ENCODE measurements at regions not wholly inside any gene's neighbourhood (a gene's known extent, or its start where the extent isn't known, plus 50 kb on each side); places are given as distances from the start of the nearest gene placed in this dataset.
A peak's percentile ranks its signal among the peaks of the same experiment; 100 is the strongest.

DNA sequence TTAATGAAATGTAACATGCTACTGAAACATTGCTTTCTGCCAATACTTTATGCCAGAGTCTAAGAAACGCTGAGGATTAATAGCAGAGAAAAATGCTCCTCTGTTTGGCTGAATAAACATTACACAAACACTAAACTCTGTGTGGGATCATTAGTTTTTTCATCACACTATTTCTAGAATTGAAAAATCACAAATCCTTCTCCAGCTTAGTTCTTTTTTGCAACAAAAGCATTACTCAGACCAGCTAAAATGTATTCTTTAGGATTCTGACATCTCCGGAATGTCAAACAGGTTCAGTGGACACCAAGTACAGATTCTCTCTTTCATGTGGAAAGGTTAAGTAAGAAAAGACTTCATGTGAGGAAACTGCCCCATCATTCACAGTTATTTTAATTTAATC lies 226.9 kb downstream of the SIM1 start:
- Histone ChIP-seq H3K27me3 (ENCODE audit: control insufficient read depth, insufficient read depth, low read length) (no peaks in the 10 kb centered on the region), H3K36me3 (ENCODE audit: control insufficient read depth, low read depth, low read length) (no peaks in the 10 kb centered on the region), H3K9ac (ENCODE audit: low read length) (no peak overlapping the region), H3K4me1 (ENCODE audit: control insufficient read depth, low read depth, low read length) (peaks cover 22% of the 10 kb centered on the region), H3K9me3 (ENCODE audit: control insufficient read depth, low read depth, low read length) (no peaks in the 10 kb centered on the region), H3K27ac (ENCODE audit: low read length) (no peak overlapping the region), H3K4me3 (ENCODE audit: low read length) (no peak overlapping the region)

DNA sequence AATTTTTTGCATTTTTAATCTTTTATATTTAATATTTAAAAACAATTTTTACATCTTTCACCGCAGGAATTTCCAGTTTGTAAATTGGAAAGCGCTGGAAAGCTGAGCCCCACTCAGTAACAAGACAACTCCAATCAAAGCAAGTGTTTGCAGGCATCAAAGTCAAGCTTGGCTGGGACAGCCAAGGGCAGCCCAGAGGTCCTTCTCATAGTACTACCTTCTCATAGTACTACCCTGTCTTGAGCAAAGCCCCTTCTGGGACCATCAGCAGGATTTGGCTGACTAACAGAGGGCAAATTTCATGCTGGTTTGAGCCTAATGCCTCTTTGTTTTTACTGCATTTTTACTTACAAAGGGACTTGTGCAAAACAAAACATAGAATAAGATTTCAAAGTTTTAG lies 228.3 kb downstream of the SIM1 start:
- H3K27ac ChIP-seq (ENCODE audit: low read length): no peak overlapping the region
- no peak overlapping the region for H3K4me3 ChIP-seq (ENCODE audit: low read length)
- no peaks in the 10 kb centered on the region for H3K36me3 ChIP-seq (ENCODE audit: control insufficient read depth, low read depth, low read length)
- H3K4me1 ChIP-seq (ENCODE audit: control insufficient read depth, low read depth, low read length): peaks cover 29% of the 10 kb centered on the region
- H3K27me3 ChIP-seq (ENCODE audit: control insufficient read depth, insufficient read depth, low read length): no peaks in the 10 kb centered on the region
- H3K9ac ChIP-seq (ENCODE audit: low read length): no peak overlapping the region
- no peaks in the 10 kb centered on the region for H3K9me3 ChIP-seq (ENCODE audit: control insufficient read depth, low read depth, low read length)

DNA sequence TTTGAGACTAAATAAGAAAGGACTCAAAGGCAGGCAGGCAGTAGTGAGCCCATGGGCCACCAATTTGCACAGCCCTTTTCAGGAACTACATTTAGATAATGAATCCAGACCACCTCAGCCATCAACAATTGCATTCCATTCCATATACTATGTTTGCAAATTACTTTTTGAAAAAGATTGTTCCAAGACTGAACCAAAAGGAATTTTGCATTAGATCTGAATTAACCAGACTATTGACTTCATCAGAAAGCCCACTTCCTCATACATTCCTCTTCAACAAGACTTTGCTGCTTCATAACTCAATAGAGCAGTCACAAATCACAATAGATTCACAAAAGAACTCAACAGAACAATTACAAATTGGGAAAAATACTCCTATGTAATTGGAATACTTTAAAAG lies 229.1 kb downstream of the SIM1 start:
- H3K9me3 ChIP-seq (ENCODE audit: control insufficient read depth, low read depth, low read length): no peaks in the 10 kb centered on the region
- peaks cover 29% of the 10 kb centered on the region for H3K4me1 ChIP-seq (ENCODE audit: control insufficient read depth, low read depth, low read length)
- no peak overlapping the region for H3K9ac ChIP-seq (ENCODE audit: low read length)

DNA sequence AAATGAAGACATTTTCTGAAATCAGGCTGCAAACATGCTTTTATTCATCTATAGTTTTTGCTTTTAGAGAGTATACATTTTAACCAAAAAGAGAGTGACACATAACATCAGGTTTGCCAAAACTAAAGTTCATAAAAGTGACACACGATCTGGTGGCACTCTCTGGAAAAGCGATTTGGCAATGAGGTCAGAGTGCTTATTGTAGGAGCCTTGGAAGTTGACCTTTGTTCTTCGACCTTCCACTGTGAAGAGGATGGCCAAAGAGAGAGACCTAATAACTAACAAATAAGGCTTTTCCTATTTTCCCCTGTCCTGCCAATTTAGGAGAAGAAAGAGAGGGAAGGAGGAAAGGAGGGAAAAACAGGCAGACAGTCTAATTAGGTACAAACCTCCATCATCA lies 230.1 kb downstream of the SIM1 start:
- H3K36me3 ChIP-seq (ENCODE audit: control insufficient read depth, low read depth, low read length): no peaks in the 10 kb centered on the region
- H3K27ac ChIP-seq (ENCODE audit: low read length): no peak overlapping the region
- peaks cover 30% of the 10 kb centered on the region for H3K4me1 ChIP-seq (ENCODE audit: control insufficient read depth, low read depth, low read length)
- no peak overlapping the region for H3K4me3 ChIP-seq (ENCODE audit: low read length)
- no peaks in the 10 kb centered on the region for H3K27me3 ChIP-seq (ENCODE audit: control insufficient read depth, insufficient read depth, low read length)
- H3K9me3 ChIP-seq (ENCODE audit: control insufficient read depth, low read depth, low read length): no peaks in the 10 kb centered on the region
- H3K9ac ChIP-seq (ENCODE audit: low read length): no peak overlapping the region

More for the DNA sequence above, 229.1 kb downstream of the SIM1 start:
- H3K4me3 ChIP-seq (ENCODE audit: low read length): no peak overlapping the region
- H3K36me3 ChIP-seq (ENCODE audit: control insufficient read depth, low read depth, low read length): no peaks in the 10 kb centered on the region
- no peak overlapping the region for H3K27ac ChIP-seq (ENCODE audit: low read length)
- H3K27me3 ChIP-seq (ENCODE audit: control insufficient read depth, insufficient read depth, low read length): no peaks in the 10 kb centered on the region

DNA sequence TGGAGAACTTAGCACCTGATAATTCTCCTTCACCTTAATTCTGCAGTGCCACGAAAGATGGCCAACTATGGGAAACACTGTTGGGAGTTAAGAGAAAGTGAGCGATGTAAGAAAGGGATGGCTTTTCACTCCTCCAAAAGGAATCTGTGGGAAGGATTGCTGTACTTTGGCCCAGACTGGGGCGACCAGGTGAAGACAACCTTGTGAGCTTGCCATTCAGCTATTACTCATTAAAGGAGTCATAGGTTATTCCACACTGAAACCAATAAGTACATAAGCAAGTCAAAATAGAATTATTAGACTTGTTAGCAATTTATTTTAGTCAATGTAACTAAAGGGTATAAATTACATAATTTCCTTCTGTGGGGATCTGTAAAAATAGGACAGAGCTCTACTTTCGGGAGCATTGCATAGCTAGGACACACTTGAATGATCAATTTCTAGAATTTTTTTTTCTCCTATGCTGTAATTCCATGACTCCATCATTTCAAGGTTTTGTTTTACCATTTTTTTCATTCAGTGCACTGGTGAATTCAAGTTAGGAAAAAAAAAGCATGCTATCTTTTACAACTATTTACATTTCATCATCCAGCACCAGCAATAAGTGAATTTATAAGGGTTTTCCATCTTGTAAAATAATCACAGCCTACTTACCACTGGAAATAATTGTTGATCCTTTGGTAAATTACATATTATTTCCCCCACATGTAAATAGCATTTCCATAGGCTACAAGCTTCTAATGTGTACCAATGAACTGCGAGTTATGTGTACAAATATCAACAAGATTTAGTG lies 231.7 kb downstream of the SIM1 start:
- Histone ChIP-seq H3K27ac (ENCODE audit: low read length) (no peak overlapping the region), H3K36me3 (ENCODE audit: control insufficient read depth, low read depth, low read length) (no peaks in the 10 kb centered on the region), H3K9ac (ENCODE audit: low read length) (no peak overlapping the region), H3K4me3 (ENCODE audit: low read length) (no peak overlapping the region), H3K27me3 (ENCODE audit: control insufficient read depth, insufficient read depth, low read length) (no peaks in the 10 kb centered on the region), H3K9me3 (ENCODE audit: control insufficient read depth, low read depth, low read length) (no peaks in the 10 kb centered on the region), H3K4me1 (ENCODE audit: control insufficient read depth, low read depth, low read length) (peaks cover 38% of the 10 kb centered on the region)

DNA sequence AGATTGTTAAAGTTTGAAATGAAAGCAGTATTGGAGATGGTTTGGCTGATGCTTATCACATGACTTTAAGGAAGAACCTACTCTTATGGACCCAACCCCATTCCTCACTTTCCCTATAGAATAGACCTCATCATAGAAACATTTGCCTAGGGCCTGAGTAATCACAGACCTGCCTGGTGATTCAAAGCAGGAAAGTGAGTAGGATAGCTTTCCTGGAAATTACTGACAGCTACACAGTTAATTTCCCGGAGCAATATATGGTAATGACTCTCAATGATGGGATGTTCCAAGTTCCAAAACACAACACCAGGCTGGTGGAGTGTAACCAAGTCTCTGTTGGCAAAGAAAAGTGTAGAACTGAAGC lies 233.8 kb downstream of the SIM1 start:
- Histone ChIP-seq H3K9me3 (ENCODE audit: control insufficient read depth, low read depth, low read length) (no peaks in the 10 kb centered on the region), H3K4me3 (ENCODE audit: low read length) (no peak overlapping the region), H3K27me3 (ENCODE audit: control insufficient read depth, insufficient read depth, low read length) (no peaks in the 10 kb centered on the region), H3K36me3 (ENCODE audit: control insufficient read depth, low read depth, low read length) (no peaks in the 10 kb centered on the region), H3K4me1 (ENCODE audit: control insufficient read depth, low read depth, low read length) (peaks cover 31% of the 10 kb centered on the region), H3K9ac (ENCODE audit: low read length) (no peak overlapping the region), H3K27ac (ENCODE audit: low read length) (no peak overlapping the region)

DNA sequence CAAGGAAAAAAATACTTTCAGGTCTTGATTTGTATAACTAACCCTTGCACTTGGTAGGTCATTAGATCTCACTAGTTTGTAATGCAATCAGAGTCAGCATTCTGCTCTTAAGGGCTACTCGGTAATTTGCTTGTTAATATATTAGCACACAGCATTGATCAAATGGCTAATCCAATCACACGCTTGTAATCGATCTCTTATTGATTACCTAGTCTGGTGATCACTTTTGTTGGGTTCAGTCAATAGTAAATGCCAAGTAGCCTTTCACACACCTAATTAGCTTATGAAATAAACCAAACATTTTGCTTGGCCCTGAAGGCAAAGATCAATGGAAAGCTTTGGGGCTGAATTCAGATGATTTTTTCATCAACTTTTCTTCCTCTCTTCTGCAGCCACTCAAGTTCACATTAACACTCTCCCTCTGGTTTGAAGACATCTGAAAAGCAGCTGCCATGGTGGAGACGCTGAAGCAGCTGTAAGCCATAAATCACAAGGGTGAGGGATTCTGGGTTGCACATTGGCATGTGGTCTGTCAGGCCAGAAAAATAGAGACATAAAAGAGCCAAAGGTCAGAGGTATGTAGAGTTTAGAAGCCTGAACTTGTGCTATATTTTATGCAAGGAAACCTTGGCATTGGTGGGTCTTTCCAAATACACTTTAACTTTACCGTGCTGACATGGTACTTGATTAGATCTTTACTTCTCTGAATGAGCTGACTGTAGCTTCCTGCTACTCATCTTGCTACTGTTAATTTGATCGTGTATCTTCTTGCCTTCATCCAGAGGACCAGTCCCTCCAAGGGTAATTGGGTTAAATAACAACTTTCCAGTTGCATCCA lies 234.4 kb downstream of the SIM1 start:
- Histone ChIP-seq H3K4me1 (ENCODE audit: control insufficient read depth, low read depth, low read length) (peaks cover 27% of the 10 kb centered on the region), H3K4me3 (ENCODE audit: low read length) (no peak overlapping the region), H3K27me3 (ENCODE audit: control insufficient read depth, insufficient read depth, low read length) (no peaks in the 10 kb centered on the region), H3K9ac (ENCODE audit: low read length) (no peak overlapping the region), H3K36me3 (ENCODE audit: control insufficient read depth, low read depth, low read length) (no peaks in the 10 kb centered on the region), H3K27ac (ENCODE audit: low read length) (no peak overlapping the region), H3K9me3 (ENCODE audit: control insufficient read depth, low read depth, low read length) (no peaks in the 10 kb centered on the region)

DNA sequence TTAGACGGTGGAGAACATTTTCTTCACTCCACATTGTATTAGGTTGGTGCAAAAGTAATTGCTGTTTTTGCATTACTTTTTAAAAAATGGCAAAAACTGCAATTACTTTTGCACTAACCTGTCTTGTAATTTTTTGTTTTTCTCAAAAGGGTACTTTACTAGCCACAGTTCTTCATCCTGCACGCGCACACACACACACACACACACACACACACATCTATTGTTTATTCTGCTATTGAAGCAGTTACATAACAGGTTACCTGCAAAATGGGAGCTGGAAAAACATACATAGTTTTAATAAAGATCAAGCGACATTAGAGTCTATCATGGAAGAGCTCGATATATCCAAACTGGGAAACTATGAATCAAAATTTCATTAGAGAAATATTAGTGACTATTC lies 235.2 kb downstream of the SIM1 start:
- peak overlapping the region; percentile 16 for H3K4me3 ChIP-seq (ENCODE audit: low read length)

DNA sequence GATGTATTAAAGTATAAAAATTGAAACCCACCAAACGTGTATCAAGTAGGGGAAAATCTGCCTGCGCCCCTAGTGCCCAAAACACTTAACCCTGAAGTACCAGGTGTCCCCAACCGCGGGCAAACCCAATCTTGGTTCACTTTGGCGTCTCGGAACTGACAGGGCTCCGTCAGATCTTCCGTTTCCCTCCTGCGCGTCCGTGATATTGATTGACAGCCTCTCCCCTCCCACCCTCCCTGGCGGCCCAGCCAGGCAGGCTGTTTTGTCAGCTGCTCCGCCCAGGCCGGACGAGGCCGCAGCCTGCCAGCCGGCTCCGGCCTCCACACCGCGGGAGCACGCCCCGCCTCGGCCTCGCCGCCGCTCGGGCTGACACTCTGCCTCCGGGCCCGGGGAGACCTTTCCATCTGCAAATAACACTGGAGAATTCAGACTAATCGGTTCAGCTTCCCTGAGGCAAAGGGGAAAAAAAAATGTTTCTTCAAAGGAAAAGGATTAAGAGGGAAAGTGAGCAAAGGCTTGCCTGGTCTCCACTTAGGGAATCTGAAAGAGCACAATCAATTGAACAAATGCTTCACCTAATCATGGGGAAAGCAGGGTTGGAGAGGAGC lies 234.9 kb upstream of the MCHR2 start:
- Histone ChIP-seq H3K27ac (ENCODE audit: low read length) (no peak overlapping the region), H3K4me1 (ENCODE audit: control insufficient read depth, low read depth, low read length) (peaks cover 19% of the 10 kb centered on the region), H3K9ac (ENCODE audit: low read length) (no peak overlapping the region), H3K4me3 (ENCODE audit: low read length) (peak overlapping the region; percentile 32), H3K9me3 (ENCODE audit: control insufficient read depth, low read depth, low read length) (no peaks in the 10 kb centered on the region), H3K27me3 (ENCODE audit: control insufficient read depth, insufficient read depth, low read length) (no peaks in the 10 kb centered on the region), H3K36me3 (ENCODE audit: control insufficient read depth, low read depth, low read length) (no peaks in the 10 kb centered on the region)

More for the DNA sequence above, 235.2 kb downstream of the SIM1 start:
- H3K27ac ChIP-seq (ENCODE audit: low read length): no peak overlapping the region
- H3K9ac ChIP-seq (ENCODE audit: low read length): no peak overlapping the region
- no peaks in the 10 kb centered on the region for H3K36me3 ChIP-seq (ENCODE audit: control insufficient read depth, low read depth, low read length)
- no peaks in the 10 kb centered on the region for H3K27me3 ChIP-seq (ENCODE audit: control insufficient read depth, insufficient read depth, low read length)
- peaks cover 20% of the 10 kb centered on the region for H3K4me1 ChIP-seq (ENCODE audit: control insufficient read depth, low read depth, low read length)
- H3K9me3 ChIP-seq (ENCODE audit: control insufficient read depth, low read depth, low read length): no peaks in the 10 kb centered on the region

DNA sequence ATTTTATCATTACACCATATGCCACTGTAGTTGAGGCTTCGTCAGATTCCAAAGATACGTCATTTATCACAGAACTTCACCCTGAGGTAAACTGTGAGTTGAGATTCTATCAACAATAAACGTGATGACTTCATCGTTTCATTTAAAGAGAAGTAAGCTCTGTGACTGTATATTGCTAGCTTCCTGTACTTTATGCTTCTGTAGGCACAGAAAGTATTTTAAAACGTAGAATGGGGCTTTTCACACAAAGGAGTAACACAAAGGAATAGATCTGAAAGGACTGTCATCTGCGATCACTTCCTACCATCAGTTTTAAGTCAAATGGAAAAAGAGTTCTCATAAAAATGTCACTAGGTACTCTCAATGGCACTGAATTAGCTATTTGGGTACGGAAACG lies 234.4 kb upstream of the MCHR2 start:
- H3K27me3 ChIP-seq (ENCODE audit: control insufficient read depth, insufficient read depth, low read length): no peaks in the 10 kb centered on the region
- no peak overlapping the region for H3K9ac ChIP-seq (ENCODE audit: low read length)
- peak overlapping the region; percentile 32 for H3K4me3 ChIP-seq (ENCODE audit: low read length)
- H3K27ac ChIP-seq (ENCODE audit: low read length): no peak overlapping the region
- H3K36me3 ChIP-seq (ENCODE audit: control insufficient read depth, low read depth, low read length): no peaks in the 10 kb centered on the region
- H3K4me1 ChIP-seq (ENCODE audit: control insufficient read depth, low read depth, low read length): peaks cover 19% of the 10 kb centered on the region
- H3K9me3 ChIP-seq (ENCODE audit: control insufficient read depth, low read depth, low read length): no peaks in the 10 kb centered on the region

DNA sequence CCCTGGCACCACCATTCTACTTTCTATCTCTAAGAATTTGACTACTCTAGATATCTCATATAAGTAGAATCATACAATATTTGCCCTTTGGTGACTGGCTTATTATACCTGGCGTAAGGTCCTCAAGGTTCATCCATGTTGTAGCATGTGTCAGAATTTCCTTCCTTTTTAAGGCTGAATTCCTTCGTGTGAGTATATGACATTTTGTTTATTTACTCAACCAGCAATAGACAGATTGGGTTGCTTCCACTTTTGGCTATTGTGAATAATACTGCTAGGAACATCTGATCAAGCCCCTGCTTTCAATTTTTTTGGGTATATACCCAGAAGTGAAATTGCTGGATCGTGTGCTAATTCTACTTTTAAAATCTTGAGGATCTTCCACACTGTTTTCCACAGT lies 232.8 kb upstream of the MCHR2 start:
- no peak overlapping the region for H3K27ac ChIP-seq (ENCODE audit: low read length)
- no peaks in the 10 kb centered on the region for H3K36me3 ChIP-seq (ENCODE audit: control insufficient read depth, low read depth, low read length)
- H3K4me3 ChIP-seq (ENCODE audit: low read length): no peak overlapping the region
- no peaks in the 10 kb centered on the region for H3K27me3 ChIP-seq (ENCODE audit: control insufficient read depth, insufficient read depth, low read length)
- H3K4me1 ChIP-seq (ENCODE audit: control insufficient read depth, low read depth, low read length): peaks cover 9% of the 10 kb centered on the region
- no peak overlapping the region for H3K9ac ChIP-seq (ENCODE audit: low read length)
- no peaks in the 10 kb centered on the region for H3K9me3 ChIP-seq (ENCODE audit: control insufficient read depth, low read depth, low read length)
